ENCODE measurements at regions not wholly inside any gene's neighbourhood (a gene's known extent, or its start where the extent isn't known, plus 50 kb on each side); places are given as distances from the start of the nearest gene placed in this dataset.

DNA sequence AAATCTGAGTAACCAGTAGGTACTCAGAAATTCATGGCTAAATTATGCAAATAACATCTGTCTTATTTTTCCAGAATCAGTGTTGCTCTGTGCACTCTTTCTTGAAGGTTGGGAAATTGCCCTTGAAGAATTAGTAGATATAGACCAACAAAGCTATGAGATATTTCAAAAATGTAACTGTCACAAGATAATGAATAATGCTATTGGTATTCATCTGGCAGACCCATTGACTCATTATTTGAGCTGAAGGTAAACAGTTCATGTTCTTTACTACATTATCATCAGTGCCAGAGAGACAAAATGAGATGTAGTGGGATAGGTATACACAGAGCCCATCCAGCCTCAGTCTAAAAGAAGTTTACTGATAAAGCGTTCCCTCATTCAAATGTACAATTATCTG lies 274.7 kb downstream of the CASP12 start:
- no peak for TF ChIP-seq EZH2 (IDR thresholded peaks at IDR 0.05)
- TF ChIP-seq, protein P1, sequence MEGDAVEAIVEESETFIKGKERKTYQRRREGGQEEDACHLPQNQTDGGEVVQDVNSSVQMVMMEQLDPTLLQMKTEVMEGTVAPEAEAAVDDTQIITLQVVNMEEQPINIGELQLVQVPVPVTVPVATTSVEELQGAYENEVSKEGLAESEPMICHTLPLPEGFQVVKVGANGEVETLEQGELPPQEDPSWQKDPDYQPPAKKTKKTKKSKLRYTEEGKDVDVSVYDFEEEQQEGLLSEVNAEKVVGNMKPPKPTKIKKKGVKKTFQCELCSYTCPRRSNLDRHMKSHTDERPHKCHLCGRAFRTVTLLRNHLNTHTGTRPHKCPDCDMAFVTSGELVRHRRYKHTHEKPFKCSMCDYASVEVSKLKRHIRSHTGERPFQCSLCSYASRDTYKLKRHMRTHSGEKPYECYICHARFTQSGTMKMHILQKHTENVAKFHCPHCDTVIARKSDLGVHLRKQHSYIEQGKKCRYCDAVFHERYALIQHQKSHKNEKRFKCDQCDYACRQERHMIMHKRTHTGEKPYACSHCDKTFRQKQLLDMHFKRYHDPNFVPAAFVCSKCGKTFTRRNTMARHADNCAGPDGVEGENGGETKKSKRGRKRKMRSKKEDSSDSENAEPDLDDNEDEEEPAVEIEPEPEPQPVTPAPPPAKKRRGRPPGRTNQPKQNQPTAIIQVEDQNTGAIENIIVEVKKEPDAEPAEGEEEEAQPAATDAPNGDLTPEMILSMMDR (IDR thresholded peaks at IDR 0.05), result no peak
